H9 (cell line): ENCODE measurements at regions not wholly inside any gene's neighbourhood (a gene's known extent, or its start where the extent isn't known, plus 50 kb on each side); places are given as distances from the start of the nearest gene placed in this dataset.
A peak's percentile ranks its signal among the peaks of the same experiment; 100 is the strongest.

Experiments used
- DNase-seq: peaks from one replicate; pipeline ENCODE4 v3.0.0-alpha.2; 2017
- H2AFZ ChIP-seq: one replicate; pipeline ENCODE4 v1.6.1; 2013; ENCODE audit warnings: mild to moderate bottlenecking, low read length, control low read depth, moderate library complexity
- H2AK5ac ChIP-seq: 2 replicates; pipeline ENCODE4 v1.6.1; 2013; ENCODE audit warnings: low read length, control low read depth, mixed read lengths; ENCODE audit not compliant: insufficient read length
- H2BK120ac ChIP-seq: one replicate; pipeline ENCODE4 v1.6.1; 2013; ENCODE audit warnings: low read depth, mild to moderate bottlenecking, low read length, control low read depth, inconsistent platforms; ENCODE audit not compliant: poor library complexity, severe bottlenecking
- H2BK12ac ChIP-seq: 2 replicates; pipeline ENCODE4 v1.6.1; 2013; ENCODE audit warnings: low read length, control low read depth, mixed read lengths, low read depth; ENCODE audit not compliant: insufficient read length
- H2BK15ac ChIP-seq: 2 replicates; pipeline ENCODE4 v1.6.1; 2013; ENCODE audit warnings: low read depth, low read length, control low read depth
- H2BK20ac ChIP-seq: one replicate; pipeline ENCODE4 v1.6.1; 2013; ENCODE audit warnings: low read depth, mild to moderate bottlenecking, low read length, control low read depth, inconsistent platforms; ENCODE audit not compliant: poor library complexity, severe bottlenecking
- H2BK5ac ChIP-seq: 2 replicates; pipeline ENCODE4 v1.6.1; 2013; ENCODE audit warnings: low read length, control low read depth, mixed read lengths; ENCODE audit not compliant: insufficient read length
- H3K14ac ChIP-seq: 2 replicates; pipeline ENCODE4 v1.6.1; 2013; ENCODE audit warnings: low read length, control low read depth; ENCODE audit not compliant: insufficient read depth
- H3K18ac ChIP-seq: 2 replicates; pipeline ENCODE4 v1.6.1; 2013; ENCODE audit warnings: low read depth, mild to moderate bottlenecking, mixed read lengths, low read length, control low read depth; ENCODE audit not compliant: insufficient read length
- H3K23ac ChIP-seq: 2 replicates; pipeline ENCODE4 v1.6.1; 2013; ENCODE audit warnings: low read length, control low read depth, mixed read lengths, low read depth; ENCODE audit not compliant: insufficient read length
- H3K23me2 ChIP-seq: 2 replicates; pipeline ENCODE4 v1.6.1; 2013; ENCODE audit warnings: low read depth, mild to moderate bottlenecking, mixed read lengths, low read length, control low read depth; ENCODE audit not compliant: insufficient read length, poor library complexity, severe bottlenecking
- H3K27ac ChIP-seq: 2 replicates; pipeline ENCODE4 v1.5.1; 2013; ENCODE audit warnings: low read length, control low read depth, mixed read lengths, low read depth; ENCODE audit not compliant: insufficient read length
- H3K27me3 ChIP-seq: 2 replicates; pipeline ENCODE4 v1.6.1; 2013; ENCODE audit warnings: low read length, control low read depth, inconsistent platforms; ENCODE audit not compliant: insufficient read depth
- H3K4ac ChIP-seq: 2 replicates; pipeline ENCODE4 v1.6.1; 2013; ENCODE audit warnings: low read depth, mild to moderate bottlenecking, control low read depth, inconsistent platforms, low read length, moderate library complexity
- H3K4me1 ChIP-seq: 2 replicates; pipeline ENCODE4 v1.6.1; 2013; ENCODE audit warnings: low read length, control low read depth, inconsistent platforms; ENCODE audit not compliant: insufficient read depth
- H3K4me2 ChIP-seq: 2 replicates; pipeline ENCODE4 v1.6.1; 2013; ENCODE audit warnings: low read length, control low read depth, mixed read lengths; ENCODE audit not compliant: insufficient read length, insufficient read depth
- H3K56ac ChIP-seq: 2 replicates; pipeline ENCODE4 v1.6.1; 2013; ENCODE audit warnings: low read depth, mild to moderate bottlenecking, mixed read lengths, low read length, control low read depth; ENCODE audit not compliant: insufficient read length
- H3K79me1 ChIP-seq: 2 replicates; pipeline ENCODE4 v1.6.1; 2013; ENCODE audit warnings: low read depth, mild to moderate bottlenecking, moderate library complexity, low read length, control low read depth, inconsistent platforms; ENCODE audit not compliant: insufficient read depth, poor library complexity, severe bottlenecking
- H3K79me2 ChIP-seq: 2 replicates; pipeline ENCODE4 v1.6.1; 2013; ENCODE audit warnings: low read length, control low read depth, inconsistent platforms; ENCODE audit not compliant: insufficient read depth
- H3K9ac ChIP-seq: 2 replicates; pipeline ENCODE4 v1.6.1; 2013; ENCODE audit warnings: low read length, control low read depth, mixed read lengths; ENCODE audit not compliant: insufficient read length; ENCODE audit errors: extremely low read depth
- H3K9me3 ChIP-seq: one replicate; pipeline ENCODE4 v1.6.1; 2013; ENCODE audit warnings: low read depth, low read length, inconsistent platforms; ENCODE audit not compliant: control insufficient read depth
- H3T11ph ChIP-seq: one replicate; pipeline ENCODE4 v1.6.1; 2013; ENCODE audit warnings: mild to moderate bottlenecking, low read length, control low read depth, inconsistent platforms
- H4K20me1 ChIP-seq: one replicate; pipeline ENCODE4 v1.6.1; 2013; ENCODE audit not compliant: control insufficient read depth, insufficient read length, insufficient read depth
- H4K5ac ChIP-seq: 2 replicates; pipeline ENCODE4 v1.6.1; 2013; ENCODE audit warnings: low read depth, mild to moderate bottlenecking, mixed read lengths, low read length, control low read depth; ENCODE audit not compliant: insufficient read length
- H4K8ac ChIP-seq: replicated peaks from 2 replicates; pipeline ENCODE4 v1.6.1; 2013; ENCODE audit warnings: low read length, control low read depth, mixed read lengths, low read depth; ENCODE audit not compliant: insufficient read length
- H4K91ac ChIP-seq: 2 replicates; pipeline ENCODE4 v1.6.1; 2013; ENCODE audit warnings: low read depth, mild to moderate bottlenecking, moderate library complexity, mixed read lengths, low read length, control low read depth; ENCODE audit not compliant: insufficient read length
- H3K27ac Mint-ChIP-seq, 3 experiments: 2 replicates in 2 of 3; 3 replicates in 1 of 3; pipeline ENCODE4 v1.8.0; 2020 to 2021; ENCODE audit warnings: mixed read lengths in 3 of 3, mild to moderate bottlenecking in 1 of 3, moderate library complexity in 1 of 3
- H3K27me3 Mint-ChIP-seq: 2 replicates; pipeline ENCODE4 v1.8.0; 2021; ENCODE audit warnings: low read depth, mild to moderate bottlenecking, moderate library complexity, mixed read lengths
- H3K36me3 Mint-ChIP-seq, 3 experiments: 2 replicates in 2 of 3; 3 replicates in 1 of 3; pipeline ENCODE4 v1.8.0; 2020 to 2021; ENCODE audit warnings: low read depth in 3 of 3, mixed read lengths in 3 of 3; ENCODE audit not compliant: insufficient read depth in 1 of 3
- H3K4me1 Mint-ChIP-seq, 2 experiments: 2 replicates each; pipeline ENCODE4 v1.8.0; 2020; ENCODE audit warnings: mixed read lengths in 2 of 2
- H3K4me3 Mint-ChIP-seq, 2 experiments: 2 replicates in 1 of 2; 3 replicates in 1 of 2; pipeline ENCODE4 v1.8.0; 2020 to 2021; ENCODE audit warnings: mild to moderate bottlenecking in 2 of 2, mixed read lengths in 2 of 2, moderate library complexity in 1 of 2
- H3K9me3 Mint-ChIP-seq, 2 experiments: 2 replicates in 1 of 2; 3 replicates in 1 of 2; pipeline ENCODE4 v1.8.0; 2020; ENCODE audit warnings: mild to moderate bottlenecking in 2 of 2, mixed read lengths in 2 of 2, moderate library complexity in 1 of 2
- WGBS: extraction: QIAGEN DNeasy Blood & Tissue Kit; methylation state at CpG from one replicate; pipeline ENCODE4 v1.1.7; 2013; ENCODE audit warnings: missing lambda C conversion rate, low lambda C conversion rate, mixed read lengths; ENCODE audit not compliant: insufficient read length; ENCODE audit errors: extremely low coverage; 5-methylcytosine and 5-hydroxymethylcytosine counted together
- TF ChIP-seq, protein P1 (sequence below): fragments of 200-600 bp; sonication (generic); conservative IDR thresholded peaks from 3 replicates; pipeline ENCODE4 v1.8.0; 2021; ENCODE audit warnings: antibody characterized with exemption, mild to moderate bottlenecking

- H3K4me1 ChIP-seq, result no peaks in the 10 kb centered on the region
- no peaks in the 10 kb centered on the region for H4K20me1 ChIP-seq
- no peak overlapping the region for H3K14ac ChIP-seq
- H3K4ac ChIP-seq, result no peak overlapping the region
- no peak overlapping the region for H2AK5ac ChIP-seq
- H3T11ph ChIP-seq, result no peak overlapping the region
- Mint-ChIP-seq H3K27ac (no peak overlapping the region), H3K4me3 (no peak overlapping the region), H3K36me3 (no peaks in the 10 kb centered on the region), H3K4me1 (peaks cover 4% of the 10 kb centered on the region in 2 experiments; a peak in 1 of 4 replicates), H3K9me3 (no peaks in the 10 kb centered on the region), H3K27me3 (no peaks in the 10 kb centered on the region)
- no peak overlapping the region for H3K4me2 ChIP-seq
- no peaks in the 10 kb centered on the region for H3K23me2 ChIP-seq
- H2BK5ac ChIP-seq, result no peak overlapping the region
- no peak overlapping the region for H4K91ac ChIP-seq
- peak overlapping the region; percentile 39 for H3K18ac ChIP-seq
- no peak overlapping the region for H4K8ac ChIP-seq
- H2BK120ac ChIP-seq, result no peak overlapping the region
- no peak overlapping the region for H3K56ac ChIP-seq
- H2AFZ ChIP-seq, result no peak overlapping the region
- no peak overlapping the region for H3K23ac ChIP-seq
- H4K5ac ChIP-seq, result no peak overlapping the region
- TF ChIP-seq, protein P1, sequence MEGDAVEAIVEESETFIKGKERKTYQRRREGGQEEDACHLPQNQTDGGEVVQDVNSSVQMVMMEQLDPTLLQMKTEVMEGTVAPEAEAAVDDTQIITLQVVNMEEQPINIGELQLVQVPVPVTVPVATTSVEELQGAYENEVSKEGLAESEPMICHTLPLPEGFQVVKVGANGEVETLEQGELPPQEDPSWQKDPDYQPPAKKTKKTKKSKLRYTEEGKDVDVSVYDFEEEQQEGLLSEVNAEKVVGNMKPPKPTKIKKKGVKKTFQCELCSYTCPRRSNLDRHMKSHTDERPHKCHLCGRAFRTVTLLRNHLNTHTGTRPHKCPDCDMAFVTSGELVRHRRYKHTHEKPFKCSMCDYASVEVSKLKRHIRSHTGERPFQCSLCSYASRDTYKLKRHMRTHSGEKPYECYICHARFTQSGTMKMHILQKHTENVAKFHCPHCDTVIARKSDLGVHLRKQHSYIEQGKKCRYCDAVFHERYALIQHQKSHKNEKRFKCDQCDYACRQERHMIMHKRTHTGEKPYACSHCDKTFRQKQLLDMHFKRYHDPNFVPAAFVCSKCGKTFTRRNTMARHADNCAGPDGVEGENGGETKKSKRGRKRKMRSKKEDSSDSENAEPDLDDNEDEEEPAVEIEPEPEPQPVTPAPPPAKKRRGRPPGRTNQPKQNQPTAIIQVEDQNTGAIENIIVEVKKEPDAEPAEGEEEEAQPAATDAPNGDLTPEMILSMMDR, result no peak
- no peaks in the 10 kb centered on the region for H3K79me2 ChIP-seq
- H3K9ac ChIP-seq, result no peak overlapping the region
- no CpG with 5 or more reads among the region's 24 CpGs for WGBS
- no peak overlapping the region for H2BK12ac ChIP-seq
- no peaks in the 10 kb centered on the region for H3K27me3 ChIP-seq
- H3K27ac ChIP-seq, result no peak overlapping the region
- H2BK20ac ChIP-seq, result no peak overlapping the region
- H2BK15ac ChIP-seq, result no peak overlapping the region
- H3K79me1 ChIP-seq, result no peaks in the 10 kb centered on the region
- no peaks in the 10 kb centered on the region for H3K9me3 ChIP-seq
- DNase-seq, result no peak
These were observed 274.7 kb upstream of the SKOR2 start for GRCh38 chr18:47526147-47526546.
